Fibroblast of lung (primary cell): ENCODE measurements at regions not wholly inside any gene's neighbourhood (a gene's known extent, or its start where the extent isn't known, plus 50 kb on each side); places are given as distances from the start of the nearest gene placed in this dataset.
"Not testable (repeated sequence)": the region's sequence is repeated elsewhere in the genome, so short reads cannot be mapped to it uniquely, and the experiment has no call there.

ENCODE experiments used
- CTCF ChIP-seq, 2 donors: IDR thresholded peaks in 1 of 2; conservative IDR thresholded peaks in 1 of 2; 1 replicate in 1 of 2; 2 replicates in 1 of 2; pipeline ENCODE4 v1.5.1; 2011 to 2012; ENCODE audit warnings: low read length in 2 of 2, control low read depth in 1 of 2, inconsistent platforms in 1 of 2, low read depth in 1 of 2, mild to moderate bottlenecking in 1 of 2
- EZH2 ChIP-seq: IDR thresholded peaks from 2 replicates; pipeline ENCODE4 v1.5.1; 2012; ENCODE audit warnings: low read length, control low read depth, mild to moderate bottlenecking; ENCODE audit errors: missing control alignments

- TF ChIP-seq CTCF (conservative IDR thresholded peaks at IDR 0.05 in 1 of 2, IDR thresholded peaks at IDR 0.05 in 1 of 2; ENCODE audit: low read depth in 1 of 2, low read length in 2 of 2); EZH2: not testable (repeated sequence)
These were observed 76.6 kb upstream of the MS4A8 start for GRCh38 chr11:60622776-60623175.
